ENCODE measurements at regions not wholly inside any gene's neighbourhood (a gene's known extent, or its start where the extent isn't known, plus 50 kb on each side); places are given as distances from the start of the nearest gene placed in this dataset.

- Histone ChIP-seq H3F3A (ENCODE audit: insufficient read depth) (no peaks in the 10 kb centered on the region), H3K9ac (ENCODE audit: low read length) (no peak overlapping the region), H3K27ac (ENCODE audit: low read depth, low read length) (no peak overlapping the region), H2AFZ (ENCODE audit: low read depth, low read length, severe bottlenecking) (no peak overlapping the region), H3K4me2 (ENCODE audit: low read depth, low read length, poor library complexity, severe bottlenecking) (no peak overlapping the region), H4K20me1 (ENCODE audit: low read depth, low read length) (no peaks in the 10 kb centered on the region), H3K9me3 (ENCODE audit: insufficient read depth, low read length) (no peaks in the 10 kb centered on the region), H3K27me3 (ENCODE audit: low read length) (no peaks in the 10 kb centered on the region), H3K79me2 (ENCODE audit: insufficient read depth, low read length) (no peaks in the 10 kb centered on the region), H3K36me3 (ENCODE audit: low read length) (no peaks in the 10 kb centered on the region), H3K4me3 (ENCODE audit: insufficient read depth, low read length, poor library complexity, severe bottlenecking) (no peak overlapping the region), H3K9me2 (replicated peaks; ENCODE audit: insufficient read depth, low read length) (no peaks in the 10 kb centered on the region)
- TF ChIP-seq EZH2phosphoT487 (conservative IDR thresholded peaks at IDR 0.05; ENCODE audit: low read length): no peak
- TF ChIP-seq, protein P1, sequence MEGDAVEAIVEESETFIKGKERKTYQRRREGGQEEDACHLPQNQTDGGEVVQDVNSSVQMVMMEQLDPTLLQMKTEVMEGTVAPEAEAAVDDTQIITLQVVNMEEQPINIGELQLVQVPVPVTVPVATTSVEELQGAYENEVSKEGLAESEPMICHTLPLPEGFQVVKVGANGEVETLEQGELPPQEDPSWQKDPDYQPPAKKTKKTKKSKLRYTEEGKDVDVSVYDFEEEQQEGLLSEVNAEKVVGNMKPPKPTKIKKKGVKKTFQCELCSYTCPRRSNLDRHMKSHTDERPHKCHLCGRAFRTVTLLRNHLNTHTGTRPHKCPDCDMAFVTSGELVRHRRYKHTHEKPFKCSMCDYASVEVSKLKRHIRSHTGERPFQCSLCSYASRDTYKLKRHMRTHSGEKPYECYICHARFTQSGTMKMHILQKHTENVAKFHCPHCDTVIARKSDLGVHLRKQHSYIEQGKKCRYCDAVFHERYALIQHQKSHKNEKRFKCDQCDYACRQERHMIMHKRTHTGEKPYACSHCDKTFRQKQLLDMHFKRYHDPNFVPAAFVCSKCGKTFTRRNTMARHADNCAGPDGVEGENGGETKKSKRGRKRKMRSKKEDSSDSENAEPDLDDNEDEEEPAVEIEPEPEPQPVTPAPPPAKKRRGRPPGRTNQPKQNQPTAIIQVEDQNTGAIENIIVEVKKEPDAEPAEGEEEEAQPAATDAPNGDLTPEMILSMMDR (IDR thresholded peaks at IDR 0.05; ENCODE audit: insufficient read depth, low read length, poor library complexity, severe bottlenecking): no peak
Measured at GRCh38 chr3:147216143-147216673, 190.1 kb downstream of the ZIC4 start.

DNA sequence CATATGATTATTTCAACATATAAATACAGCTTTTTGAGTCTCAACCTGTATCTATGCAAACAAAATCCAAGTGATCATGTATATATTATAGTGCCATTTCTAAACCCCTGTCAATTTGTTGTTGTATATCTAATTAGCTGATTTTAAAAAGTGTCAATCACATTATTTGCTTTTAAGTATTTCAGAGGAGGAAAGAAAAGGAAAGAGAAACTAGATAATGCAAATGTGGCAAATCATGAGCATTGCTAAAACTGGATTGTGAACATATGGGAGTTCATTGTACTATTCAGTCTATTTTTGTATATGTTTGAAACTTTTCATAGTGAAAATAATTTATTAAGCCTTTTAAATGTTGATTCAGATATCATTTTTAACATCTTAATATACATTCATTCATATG lies 190.7 kb downstream of the ZIC4 start:
- no peaks in the 10 kb centered on the region for H3K27me3 ChIP-seq (ENCODE audit: low read length)
- no peak overlapping the region for H3K4me2 ChIP-seq (ENCODE audit: low read depth, low read length, poor library complexity, severe bottlenecking)
- no peak overlapping the region for H3K27ac ChIP-seq (ENCODE audit: low read depth, low read length)
- no peak overlapping the region for H3K4me3 ChIP-seq (ENCODE audit: insufficient read depth, low read length, poor library complexity, severe bottlenecking)
- H3K79me2 ChIP-seq (ENCODE audit: insufficient read depth, low read length): no peaks in the 10 kb centered on the region
- H3K36me3 ChIP-seq (ENCODE audit: low read length): no peaks in the 10 kb centered on the region
- no peak overlapping the region for H3K9ac ChIP-seq (ENCODE audit: low read length)
- H2AFZ ChIP-seq (ENCODE audit: low read depth, low read length, severe bottlenecking): no peak overlapping the region
- no peaks in the 10 kb centered on the region for H3K9me3 ChIP-seq (ENCODE audit: insufficient read depth, low read length)
- TF ChIP-seq, protein P1 (IDR thresholded peaks at IDR 0.05; ENCODE audit: insufficient read depth, low read length, poor library complexity, severe bottlenecking): no peak
- no peak for TF ChIP-seq EZH2phosphoT487 (conservative IDR thresholded peaks at IDR 0.05; ENCODE audit: low read length)
- no peaks in the 10 kb centered on the region for H3F3A ChIP-seq (ENCODE audit: insufficient read depth)
- no peaks in the 10 kb centered on the region for H3K9me2 ChIP-seq (replicated peaks; ENCODE audit: insufficient read depth, low read length)
- no peaks in the 10 kb centered on the region for H4K20me1 ChIP-seq (ENCODE audit: low read depth, low read length)

GRCh38 chr3:147213633-147214032 lies 192.7 kb downstream of the ZIC4 start:
- H3K9ac ChIP-seq (ENCODE audit: low read length): no peak overlapping the region
- H3F3A ChIP-seq (ENCODE audit: insufficient read depth): no peaks in the 10 kb centered on the region
- no peaks in the 10 kb centered on the region for H4K20me1 ChIP-seq (ENCODE audit: low read depth, low read length)
- no peaks in the 10 kb centered on the region for H3K9me3 ChIP-seq (ENCODE audit: insufficient read depth, low read length)
- no peak overlapping the region for H3K4me3 ChIP-seq (ENCODE audit: insufficient read depth, low read length, poor library complexity, severe bottlenecking)
- H3K36me3 ChIP-seq (ENCODE audit: low read length): no peaks in the 10 kb centered on the region
- no peak overlapping the region for H2AFZ ChIP-seq (ENCODE audit: low read depth, low read length, severe bottlenecking)
- TF ChIP-seq EZH2phosphoT487 (conservative IDR thresholded peaks at IDR 0.05; ENCODE audit: low read length): no peak
- TF ChIP-seq, protein P1 (IDR thresholded peaks at IDR 0.05; ENCODE audit: insufficient read depth, low read length, poor library complexity, severe bottlenecking): no peak
- no peaks in the 10 kb centered on the region for H3K79me2 ChIP-seq (ENCODE audit: insufficient read depth, low read length)
- no peak overlapping the region for H3K27ac ChIP-seq (ENCODE audit: low read depth, low read length)
- H3K27me3 ChIP-seq (ENCODE audit: low read length): no peaks in the 10 kb centered on the region
- H3K4me2 ChIP-seq (ENCODE audit: low read depth, low read length, poor library complexity, severe bottlenecking): no peak overlapping the region
- no peaks in the 10 kb centered on the region for H3K9me2 ChIP-seq (replicated peaks; ENCODE audit: insufficient read depth, low read length)
